Sigmoid colon (tissue), 6 donors: ENCODE measurements at regions not wholly inside any gene's neighbourhood (a gene's known extent, or its start where the extent isn't known, plus 50 kb on each side); places are given as distances from the start of the nearest gene placed in this dataset.

Experiments
- DNase-seq: peaks from one replicate; pipeline ENCODE4 v3.0.0-alpha.2; 2019
- H3K27ac ChIP-seq, 4 donors: fragments of 200-600 bp; sonication (generic); one replicate each; pipeline ENCODE4 v1.5.1; 2016 to 2019; ENCODE audit warnings: mild to moderate bottlenecking in 1 of 4
- H3K27me3 ChIP-seq, 3 donors: fragments of 200-600 bp; sonication (generic); one replicate each; pipeline ENCODE4 v1.5.1; 2019; ENCODE audit warnings: mild to moderate bottlenecking in 1 of 3
- H3K36me3 ChIP-seq, 4 donors: fragments of 200-600 bp; sonication (generic); one replicate each; pipeline ENCODE4 v1.5.1; 2016 to 2019
- H3K4me1 ChIP-seq, 4 donors: fragments of 200-600 bp; sonication (generic); one replicate each; pipeline ENCODE4 v1.5.1; 2017 to 2019
- H3K4me3 ChIP-seq, 4 donors: fragments of 200-600 bp; sonication (generic); one replicate each; pipeline ENCODE4 v1.5.1; 2017 to 2019; ENCODE audit warnings: mild to moderate bottlenecking in 2 of 4, moderate library complexity in 1 of 4
- H3K9me3 ChIP-seq, 4 donors: fragments of 200-600 bp in 3 of 4; sonication (generic) in 3 of 4; one replicate each; pipeline versions ENCODE4 v1.5.1 to v1.6.1; 2013 to 2019
- EP300 ChIP-seq, 4 donors: sonication (generic); formaldehyde crosslinking; IDR thresholded peaks; one replicate each; pipeline ENCODE4 v1.6.1; 2017; ENCODE audit warnings: antibody characterized with exemption in 4 of 4
- POLR2A ChIP-seq, 2 donors: fragments of 450-650 bp; IDR thresholded peaks; one replicate each; pipeline ENCODE4 v1.6.1; 2016; ENCODE audit warnings: antibody characterized with exemption in 2 of 2, mild to moderate bottlenecking in 2 of 2, moderate library complexity in 2 of 2
- POLR2AphosphoS5 ChIP-seq, 4 donors: sonication (generic); formaldehyde crosslinking; IDR thresholded peaks; one replicate each; pipeline ENCODE4 v1.6.1; 2017; ENCODE audit warnings: antibody characterized with exemption in 4 of 4
- WGBS, 2 donors: extraction: QIAGEN DNeasy Blood & Tissue Kit; methylation state at CpG; one replicate each; pipeline ENCODE4 v1.1.7; 2013; 5-methylcytosine and 5-hydroxymethylcytosine counted together
- intact Hi-C: fragments of 100-400 bp; cut with DNase I; formaldehyde crosslinking; loops from one replicate; pipeline ENCODE4 v1.15.1; 2023
- TF ChIP-seq, protein P1 (sequence below), 4 experiments: fragments of 450-650 bp in 3 of 4; fragments of 200-600 bp in 1 of 4; IDR thresholded peaks; one replicate each; pipeline ENCODE4 v1.5.1; 2016 to 2019; ENCODE audit warnings: antibody characterized with exemption in 4 of 4, mild to moderate bottlenecking in 3 of 4, moderate library complexity in 2 of 4
- donor health status: healthy with polysubstance abuse.
- donor health status: healthy.

GRCh38 chr2:18401471-18401870, 159.0 kb downstream of the RDH14 start:
- intact Hi-C loops = no loop called here
- H3K36me3 ChIP-seq = no peaks in the 10 kb centered on the region
- no peak overlapping the region for H3K4me3 ChIP-seq
- WGBS, 2 donors = 58 to 76% methylated on average over 4 of the region's 4 CpGs
- DNase-seq = no peak
- H3K9me3 ChIP-seq = no peaks in the 10 kb centered on the region
- TF ChIP-seq, protein P1, sequence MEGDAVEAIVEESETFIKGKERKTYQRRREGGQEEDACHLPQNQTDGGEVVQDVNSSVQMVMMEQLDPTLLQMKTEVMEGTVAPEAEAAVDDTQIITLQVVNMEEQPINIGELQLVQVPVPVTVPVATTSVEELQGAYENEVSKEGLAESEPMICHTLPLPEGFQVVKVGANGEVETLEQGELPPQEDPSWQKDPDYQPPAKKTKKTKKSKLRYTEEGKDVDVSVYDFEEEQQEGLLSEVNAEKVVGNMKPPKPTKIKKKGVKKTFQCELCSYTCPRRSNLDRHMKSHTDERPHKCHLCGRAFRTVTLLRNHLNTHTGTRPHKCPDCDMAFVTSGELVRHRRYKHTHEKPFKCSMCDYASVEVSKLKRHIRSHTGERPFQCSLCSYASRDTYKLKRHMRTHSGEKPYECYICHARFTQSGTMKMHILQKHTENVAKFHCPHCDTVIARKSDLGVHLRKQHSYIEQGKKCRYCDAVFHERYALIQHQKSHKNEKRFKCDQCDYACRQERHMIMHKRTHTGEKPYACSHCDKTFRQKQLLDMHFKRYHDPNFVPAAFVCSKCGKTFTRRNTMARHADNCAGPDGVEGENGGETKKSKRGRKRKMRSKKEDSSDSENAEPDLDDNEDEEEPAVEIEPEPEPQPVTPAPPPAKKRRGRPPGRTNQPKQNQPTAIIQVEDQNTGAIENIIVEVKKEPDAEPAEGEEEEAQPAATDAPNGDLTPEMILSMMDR (IDR thresholded peaks at IDR 0.05) = no peak
- TF ChIP-seq POLR2A (IDR thresholded peaks at IDR 0.05) (no peak), POLR2AphosphoS5 (IDR thresholded peaks at IDR 0.05) (no peak), EP300 (IDR thresholded peaks at IDR 0.05) (no peak)
- no peak overlapping the region for H3K27ac ChIP-seq
- H3K4me1 ChIP-seq = peaks cover 0 to 7% (median 0%) of the 10 kb centered on the region in 4 donors
- H3K27me3 ChIP-seq = no peaks in the 10 kb centered on the region

DNA sequence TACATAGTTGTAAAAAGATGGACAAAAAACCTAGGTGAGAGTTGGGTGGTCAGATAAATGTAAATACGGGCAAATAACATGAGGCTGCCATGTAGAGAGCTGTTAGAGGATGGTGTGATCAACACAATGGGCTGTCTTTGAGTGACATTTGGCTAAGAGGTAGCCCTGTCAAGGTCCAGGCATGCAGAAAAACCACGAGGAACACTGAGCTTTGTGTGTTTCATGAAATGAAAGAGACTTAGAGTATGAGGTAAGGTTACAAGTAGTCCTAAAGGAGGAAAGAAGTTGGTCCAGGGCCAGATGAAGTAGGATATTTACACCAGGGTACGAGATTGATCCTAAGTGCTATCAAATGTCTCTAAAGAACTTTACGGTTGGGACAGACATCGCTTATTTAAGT, 160.9 kb downstream of the RDH14 start:
- intact Hi-C loops = no loop called here
- WGBS, 2 donors = 81 to 87% methylated on average over 5 of the region's 5 CpGs

GRCh38 chr2:18398833-18399232, 161.6 kb downstream of the RDH14 start:
- WGBS, 2 donors = 91 to 97% methylated on average over 1 of the region's 1 CpG
- H3K4me1 ChIP-seq = no peaks in the 10 kb centered on the region
- no peaks in the 10 kb centered on the region for H3K36me3 ChIP-seq
- H3K9me3 ChIP-seq = no peaks in the 10 kb centered on the region
- no peak overlapping the region for H3K27ac ChIP-seq
- H3K4me3 ChIP-seq = no peak overlapping the region
- H3K27me3 ChIP-seq = no peaks in the 10 kb centered on the region
- DNase-seq = peak; percentile 71
- intact Hi-C loops = no loop called here
- TF ChIP-seq POLR2A (IDR thresholded peaks at IDR 0.05) (no peak), EP300 (IDR thresholded peaks at IDR 0.05) (no peak), POLR2AphosphoS5 (IDR thresholded peaks at IDR 0.05) (peak in 2 of 4 donors; percentile 7 to 60)
- TF ChIP-seq, protein P1 (IDR thresholded peaks at IDR 0.05) = no peak

More for the DNA sequence above, 160.9 kb downstream of the RDH14 start:
- no peak overlapping the region for H3K4me3 ChIP-seq
- no peak overlapping the region for H3K27ac ChIP-seq
- H3K9me3 ChIP-seq = no peaks in the 10 kb centered on the region
- TF ChIP-seq POLR2A (IDR thresholded peaks at IDR 0.05) = no peak
- TF ChIP-seq POLR2AphosphoS5 (IDR thresholded peaks at IDR 0.05) = no peak
- TF ChIP-seq EP300 (IDR thresholded peaks at IDR 0.05) = no peak
- no peaks in the 10 kb centered on the region for H3K36me3 ChIP-seq
- no peak for DNase-seq
- H3K27me3 ChIP-seq = no peaks in the 10 kb centered on the region
- H3K4me1 ChIP-seq = no peaks in the 10 kb centered on the region

DNA sequence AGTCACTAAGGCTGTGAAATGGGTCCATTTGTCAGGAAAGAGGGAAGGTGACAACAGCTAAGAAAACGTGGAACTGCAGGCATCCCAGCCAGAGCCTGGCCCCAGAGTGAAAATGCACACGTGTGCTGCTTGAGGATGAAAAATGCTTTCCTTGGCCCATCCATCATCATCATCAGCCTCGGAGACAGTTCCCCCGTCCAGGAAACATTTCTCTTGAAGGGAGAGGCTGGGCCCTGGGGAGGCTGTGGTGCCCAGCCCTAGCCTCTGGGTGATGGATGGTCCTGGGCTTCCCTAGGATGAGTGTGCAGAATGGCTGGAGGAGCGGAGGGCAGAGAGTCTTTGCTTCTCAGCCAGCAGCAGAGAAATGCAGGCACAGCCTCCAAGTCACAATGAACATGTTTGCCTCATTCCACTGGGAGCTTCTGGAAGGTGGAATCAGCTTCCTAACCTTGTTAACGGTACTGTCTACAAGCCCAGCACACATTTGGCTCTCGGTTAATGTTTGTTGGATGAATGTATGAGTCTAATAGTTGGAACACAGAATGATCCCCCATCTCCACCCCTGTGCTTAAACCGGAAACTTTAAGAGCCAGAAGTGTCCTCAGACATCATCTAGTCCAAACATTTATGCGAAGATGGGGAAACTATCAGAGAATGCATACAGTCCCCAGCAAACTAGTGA, 164.0 kb downstream of the RDH14 start:
- H3K36me3 ChIP-seq = no peaks in the 10 kb centered on the region
- H3K4me1 ChIP-seq = no peaks in the 10 kb centered on the region
- intact Hi-C loops = no loop called here
- H3K4me3 ChIP-seq = no peak overlapping the region
- TF ChIP-seq EP300 (IDR thresholded peaks at IDR 0.05) (no peak), POLR2AphosphoS5 (IDR thresholded peaks at IDR 0.05) (no peak), POLR2A (IDR thresholded peaks at IDR 0.05) (no peak)
- TF ChIP-seq, protein P1 (IDR thresholded peaks at IDR 0.05) = no peak
- no peak for DNase-seq
- H3K27me3 ChIP-seq = no peaks in the 10 kb centered on the region
- 67 to 79% methylated on average over 9 of the region's 9 CpGs for WGBS, 2 donors
- no peak overlapping the region for H3K27ac ChIP-seq
- H3K9me3 ChIP-seq = no peaks in the 10 kb centered on the region

DNA sequence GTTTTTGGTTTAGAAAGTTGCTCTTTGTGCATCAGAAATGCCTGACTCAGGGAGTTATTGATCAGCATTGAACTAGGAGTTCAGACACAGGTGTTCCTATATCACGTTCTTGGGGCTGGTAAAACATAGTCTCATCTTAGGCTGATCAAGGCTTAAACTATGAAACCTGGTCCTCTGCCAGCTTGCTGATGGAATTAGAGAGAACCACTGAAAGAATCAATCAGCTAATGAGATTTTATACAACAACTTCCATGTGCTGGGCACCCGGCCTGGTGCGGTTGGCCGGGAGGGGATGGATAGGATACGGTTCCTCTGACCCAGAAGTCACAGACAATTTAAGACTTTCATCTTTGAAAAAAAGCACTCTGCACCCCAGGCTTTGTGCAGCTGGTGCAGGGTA, 164.9 kb downstream of the RDH14 start:
- DNase-seq = no peak
- intact Hi-C loops = no loop called here
- Histone ChIP-seq H3K4me3 (no peak overlapping the region), H3K27me3 (no peaks in the 10 kb centered on the region), H3K4me1 (no peaks in the 10 kb centered on the region), H3K36me3 (no peaks in the 10 kb centered on the region), H3K9me3 (no peaks in the 10 kb centered on the region), H3K27ac (no peak overlapping the region)
- no peak for TF ChIP-seq POLR2AphosphoS5 (IDR thresholded peaks at IDR 0.05)
- TF ChIP-seq POLR2A (IDR thresholded peaks at IDR 0.05) = no peak
- TF ChIP-seq, protein P1 (IDR thresholded peaks at IDR 0.05) = no peak
- no peak for TF ChIP-seq EP300 (IDR thresholded peaks at IDR 0.05)
- WGBS, 2 donors = 87 to 98% methylated on average over 5 of the region's 5 CpGs
